ENCODE measurements at regions not wholly inside any gene's neighbourhood (a gene's known extent, or its start where the extent isn't known, plus 50 kb on each side); places are given as distances from the start of the nearest gene placed in this dataset.

DNA sequence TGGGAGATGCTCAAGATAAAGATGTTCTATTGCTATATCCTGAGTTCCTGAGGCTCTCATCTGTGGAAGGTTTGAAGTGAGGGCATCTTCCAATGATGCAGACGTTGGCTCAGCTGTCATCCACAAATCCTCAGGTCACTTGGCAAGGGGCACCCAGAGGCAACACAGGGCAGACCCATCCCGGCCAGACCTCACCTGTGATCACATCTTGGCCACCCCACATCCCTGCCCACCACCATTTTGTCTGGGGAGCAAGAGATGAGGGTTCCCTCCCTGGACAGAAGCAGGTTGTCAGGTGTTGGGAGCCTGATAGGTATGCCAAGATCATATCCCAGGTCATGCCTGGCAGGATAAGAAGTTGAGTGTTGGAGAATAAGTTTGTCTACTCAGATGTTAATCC is 918.2 kb upstream of the ZNF722 start:
- Histone ChIP-seq H3K4me1 (ENCODE audit: insufficient read depth, low read length, poor library complexity, severe bottlenecking) (no peaks in the 10 kb centered on the region), H3K9ac (ENCODE audit: low read depth, low read length, poor library complexity, severe bottlenecking) (no peak overlapping the region), H3K27me3 (ENCODE audit: insufficient read depth, low read length, poor library complexity, severe bottlenecking) (no peaks in the 10 kb centered on the region), H4K20me1 (ENCODE audit: insufficient read depth, low read length, poor library complexity, severe bottlenecking) (no peaks in the 10 kb centered on the region), H3K4me2 (ENCODE audit: low read depth, low read length, poor library complexity, severe bottlenecking) (no peak overlapping the region), H3K4me3 (ENCODE audit: low read length, poor library complexity, severe bottlenecking) (no peak overlapping the region), H3K9me3 (ENCODE audit: insufficient read depth, low read depth, low read length) (peaks cover 4% of the 10 kb centered on the region; the same call in 1 of the 2 replicates), H2AFZ (ENCODE audit: low read length) (no peak overlapping the region), H3F3A (ENCODE audit: low read depth) (no peaks in the 10 kb centered on the region), H3K79me2 (ENCODE audit: insufficient read depth, low read length) (no peaks in the 10 kb centered on the region), H3K36me3 (ENCODE audit: insufficient read depth, low read length) (no peaks in the 10 kb centered on the region), H3K9me2 (replicated peaks; ENCODE audit: low read depth, low read length) (no peaks in the 10 kb centered on the region)
- no peak for TF ChIP-seq EZH2phosphoT487 (IDR thresholded peaks at IDR 0.05; ENCODE audit: borderline replicate concordance)
- TF ChIP-seq, protein P1, sequence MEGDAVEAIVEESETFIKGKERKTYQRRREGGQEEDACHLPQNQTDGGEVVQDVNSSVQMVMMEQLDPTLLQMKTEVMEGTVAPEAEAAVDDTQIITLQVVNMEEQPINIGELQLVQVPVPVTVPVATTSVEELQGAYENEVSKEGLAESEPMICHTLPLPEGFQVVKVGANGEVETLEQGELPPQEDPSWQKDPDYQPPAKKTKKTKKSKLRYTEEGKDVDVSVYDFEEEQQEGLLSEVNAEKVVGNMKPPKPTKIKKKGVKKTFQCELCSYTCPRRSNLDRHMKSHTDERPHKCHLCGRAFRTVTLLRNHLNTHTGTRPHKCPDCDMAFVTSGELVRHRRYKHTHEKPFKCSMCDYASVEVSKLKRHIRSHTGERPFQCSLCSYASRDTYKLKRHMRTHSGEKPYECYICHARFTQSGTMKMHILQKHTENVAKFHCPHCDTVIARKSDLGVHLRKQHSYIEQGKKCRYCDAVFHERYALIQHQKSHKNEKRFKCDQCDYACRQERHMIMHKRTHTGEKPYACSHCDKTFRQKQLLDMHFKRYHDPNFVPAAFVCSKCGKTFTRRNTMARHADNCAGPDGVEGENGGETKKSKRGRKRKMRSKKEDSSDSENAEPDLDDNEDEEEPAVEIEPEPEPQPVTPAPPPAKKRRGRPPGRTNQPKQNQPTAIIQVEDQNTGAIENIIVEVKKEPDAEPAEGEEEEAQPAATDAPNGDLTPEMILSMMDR (conservative IDR thresholded peaks at IDR 0.05; ENCODE audit: low read length) = no peak

- TF ChIP-seq EZH2phosphoT487 (IDR thresholded peaks at IDR 0.05; ENCODE audit: borderline replicate concordance) = no peak
- TF ChIP-seq, protein P1 (conservative IDR thresholded peaks at IDR 0.05; ENCODE audit: low read length) = no peak
- Histone ChIP-seq H3K9me3 (ENCODE audit: insufficient read depth, low read depth, low read length) (peaks cover 4% of the 10 kb centered on the region; the same call in 1 of the 2 replicates), H3K27me3 (ENCODE audit: insufficient read depth, low read length, poor library complexity, severe bottlenecking) (no peaks in the 10 kb centered on the region)
These were observed 917.8 kb upstream of the ZNF722 start for GRCh38 chr7:63080831-63081230.

DNA sequence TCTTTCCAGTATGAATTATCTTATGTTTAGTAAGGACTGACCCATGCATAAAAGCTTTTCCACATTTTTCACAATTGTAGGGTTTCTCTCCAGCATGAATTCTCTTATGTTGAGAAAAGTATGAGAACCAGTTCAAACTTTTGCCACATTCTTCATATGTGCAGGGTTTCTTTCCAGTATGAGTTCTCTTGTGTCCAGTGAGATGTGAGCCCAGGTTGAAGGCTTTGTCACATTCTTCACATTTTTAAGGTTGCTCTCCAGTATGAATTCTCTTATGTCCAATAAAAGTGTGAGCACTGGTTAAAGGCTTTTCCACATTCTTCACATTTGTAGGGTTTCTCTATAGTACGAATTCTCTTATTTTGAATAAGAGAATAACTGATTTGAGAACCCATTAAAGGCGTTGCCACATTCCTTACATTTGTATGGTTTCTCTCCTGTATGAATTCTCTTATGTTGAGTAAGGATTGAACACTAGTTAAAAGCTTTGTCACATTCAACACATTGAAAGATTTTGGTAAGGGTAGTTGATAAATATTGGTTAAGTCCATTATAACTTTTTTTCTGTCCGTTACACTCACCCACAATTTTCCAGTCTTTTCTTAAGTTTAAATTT is 911.0 kb upstream of the ZNF722 start:
- no peak overlapping the region for H3K9ac ChIP-seq (ENCODE audit: low read depth, low read length, poor library complexity, severe bottlenecking)
- no peaks in the 10 kb centered on the region for H3F3A ChIP-seq (ENCODE audit: low read depth)
- no peak overlapping the region for H2AFZ ChIP-seq (ENCODE audit: low read length)
- no peaks in the 10 kb centered on the region for H3K79me2 ChIP-seq (ENCODE audit: insufficient read depth, low read length)
- H3K36me3 ChIP-seq (ENCODE audit: insufficient read depth, low read length) = no peaks in the 10 kb centered on the region
- TF ChIP-seq EZH2phosphoT487 (IDR thresholded peaks at IDR 0.05; ENCODE audit: borderline replicate concordance) = no peak
- TF ChIP-seq, protein P1 (conservative IDR thresholded peaks at IDR 0.05; ENCODE audit: low read length) = no peak
- H3K9me3 ChIP-seq (ENCODE audit: insufficient read depth, low read depth, low read length) = peaks cover 8% of the 10 kb centered on the region; the same call in 1 of the 2 replicates
- no peaks in the 10 kb centered on the region for H3K27me3 ChIP-seq (ENCODE audit: insufficient read depth, low read length, poor library complexity, severe bottlenecking)
- no peaks in the 10 kb centered on the region for H3K4me1 ChIP-seq (ENCODE audit: insufficient read depth, low read length, poor library complexity, severe bottlenecking)
- no peaks in the 10 kb centered on the region for H4K20me1 ChIP-seq (ENCODE audit: insufficient read depth, low read length, poor library complexity, severe bottlenecking)
- no peak overlapping the region for H3K4me2 ChIP-seq (ENCODE audit: low read depth, low read length, poor library complexity, severe bottlenecking)
- no peak overlapping the region for H3K4me3 ChIP-seq (ENCODE audit: low read length, poor library complexity, severe bottlenecking)
- no peaks in the 10 kb centered on the region for H3K9me2 ChIP-seq (replicated peaks; ENCODE audit: low read depth, low read length)

More at GRCh38 chr7:63080831-63081230, 917.8 kb upstream of the ZNF722 start:
- no peaks in the 10 kb centered on the region for H3F3A ChIP-seq (ENCODE audit: low read depth)
- H3K4me3 ChIP-seq (ENCODE audit: low read length, poor library complexity, severe bottlenecking) = no peak overlapping the region
- H3K4me2 ChIP-seq (ENCODE audit: low read depth, low read length, poor library complexity, severe bottlenecking) = no peak overlapping the region
- H3K36me3 ChIP-seq (ENCODE audit: insufficient read depth, low read length) = no peaks in the 10 kb centered on the region
- no peaks in the 10 kb centered on the region for H3K9me2 ChIP-seq (replicated peaks; ENCODE audit: low read depth, low read length)
- no peaks in the 10 kb centered on the region for H3K79me2 ChIP-seq (ENCODE audit: insufficient read depth, low read length)
- H3K4me1 ChIP-seq (ENCODE audit: insufficient read depth, low read length, poor library complexity, severe bottlenecking) = no peaks in the 10 kb centered on the region
- H2AFZ ChIP-seq (ENCODE audit: low read length) = no peak overlapping the region
- H3K9ac ChIP-seq (ENCODE audit: low read depth, low read length, poor library complexity, severe bottlenecking) = no peak overlapping the region
- H4K20me1 ChIP-seq (ENCODE audit: insufficient read depth, low read length, poor library complexity, severe bottlenecking) = no peaks in the 10 kb centered on the region

Data from Loucy (cell line).